IPS DF 6.9 (cell line): ENCODE measurements at regions not wholly inside any gene's neighbourhood (a gene's known extent, or its start where the extent isn't known, plus 50 kb on each side); places are given as distances from the start of the nearest gene placed in this dataset.

Source experiments
- DNase-seq: peaks from one replicate; pipeline ENCODE4 v3.0.0-alpha.2; 2013; ENCODE audit warnings: low read depth, low spot score
- H3K27ac ChIP-seq: one replicate; pipeline ENCODE4 v1.5.1; 2013; ENCODE audit warnings: low read length, control low read depth
- H3K27me3 ChIP-seq: 2 replicates; pipeline ENCODE4 v1.6.1; 2013; ENCODE audit warnings: mild to moderate bottlenecking, low read length; ENCODE audit not compliant: control insufficient read depth, insufficient read depth
- H3K36me3 ChIP-seq: 2 replicates; pipeline ENCODE4 v1.6.1; 2013; ENCODE audit warnings: low read length; ENCODE audit not compliant: control insufficient read depth, insufficient read depth
- H3K4me1 ChIP-seq: 2 replicates; pipeline ENCODE4 v1.6.1; 2013; ENCODE audit warnings: low read length; ENCODE audit not compliant: control insufficient read depth, insufficient read depth
- H3K4me3 ChIP-seq: 2 replicates; pipeline ENCODE4 v1.5.1; 2013; ENCODE audit warnings: mild to moderate bottlenecking, low read length
- H3K9me3 ChIP-seq: 2 replicates; pipeline ENCODE4 v1.6.1; 2013; ENCODE audit warnings: low read length, inconsistent platforms; ENCODE audit not compliant: control insufficient read depth, insufficient read depth
- whole genome bisulfite sequencing: extraction: QIAGEN DNeasy Blood & Tissue Kit; methylation state at CpG from one replicate; pipeline ENCODE4 v1.1.7; 2013; ENCODE audit warnings: mixed read lengths, missing lambda C conversion rate; ENCODE audit not compliant: insufficient read length, insufficient coverage; 5-methylcytosine and 5-hydroxymethylcytosine counted together

- no peaks in the 10 kb centered on the region for H3K27me3 ChIP-seq
- no peaks in the 10 kb centered on the region for H3K9me3 ChIP-seq
- no peak overlapping the region for H3K4me3 ChIP-seq
- no CpG with 5 or more reads among the region's 3 CpGs for WGBS
- DNase-seq: no peak
- no peaks in the 10 kb centered on the region for H3K36me3 ChIP-seq
- no peaks in the 10 kb centered on the region for H3K4me1 ChIP-seq
- H3K27ac ChIP-seq: no peak overlapping the region
Measured at GRCh38 chr5:6256901-6257300, 121.4 kb downstream of the MED10 start.

- H3K27ac ChIP-seq: no peak overlapping the region
- H3K9me3 ChIP-seq: no peaks in the 10 kb centered on the region
- H3K36me3 ChIP-seq: no peaks in the 10 kb centered on the region
- no CpG with 5 or more reads among the region's 2 CpGs for WGBS
- H3K4me3 ChIP-seq: no peak overlapping the region
- no peaks in the 10 kb centered on the region for H3K27me3 ChIP-seq
- H3K4me1 ChIP-seq: no peaks in the 10 kb centered on the region
- DNase-seq: no peak
Measured at GRCh38 chr5:6255956-6256355, 122.4 kb downstream of the MED10 start.

- Histone ChIP-seq H3K4me3 (no peak overlapping the region), H3K4me1 (no peaks in the 10 kb centered on the region), H3K36me3 (no peaks in the 10 kb centered on the region), H3K27ac (no peak overlapping the region), H3K27me3 (no peaks in the 10 kb centered on the region), H3K9me3 (no peaks in the 10 kb centered on the region)
- DNase-seq: no peak
- no CpG with 5 or more reads among the region's 3 CpGs for WGBS
Measured at GRCh38 chr5:6253846-6254245, 124.5 kb downstream of the MED10 start.

- no peaks in the 10 kb centered on the region for H3K27me3 ChIP-seq
- WGBS: no CpG with 5 or more reads among the region's 5 CpGs
- no peak overlapping the region for H3K4me3 ChIP-seq
- H3K27ac ChIP-seq: no peak overlapping the region
- H3K4me1 ChIP-seq: no peaks in the 10 kb centered on the region
- no peaks in the 10 kb centered on the region for H3K9me3 ChIP-seq
- no peak for DNase-seq
- H3K36me3 ChIP-seq: no peaks in the 10 kb centered on the region
Measured at GRCh38 chr5:6253281-6253680, 125.1 kb downstream of the MED10 start.

- Histone ChIP-seq H3K27me3 (no peaks in the 10 kb centered on the region), H3K4me3 (no peak overlapping the region), H3K9me3 (no peaks in the 10 kb centered on the region), H3K27ac (no peak overlapping the region), H3K4me1 (no peaks in the 10 kb centered on the region), H3K36me3 (no peaks in the 10 kb centered on the region)
- WGBS: no CpG with 5 or more reads among the region's 6 CpGs
- DNase-seq: no peak
Measured at GRCh38 chr5:6252581-6252980, 125.8 kb downstream of the MED10 start.

GRCh38 chr5:6251565-6252102, 126.7 kb downstream of the MED10 start:
- H3K27ac ChIP-seq: no peak overlapping the region
- DNase-seq: no peak
- no peaks in the 10 kb centered on the region for H3K27me3 ChIP-seq
- H3K4me3 ChIP-seq: no peak overlapping the region
- WGBS: no CpG with 5 or more reads among the region's 7 CpGs
- H3K36me3 ChIP-seq: no peaks in the 10 kb centered on the region
- no peaks in the 10 kb centered on the region for H3K9me3 ChIP-seq
- H3K4me1 ChIP-seq: no peaks in the 10 kb centered on the region

- WGBS: no CpG with 5 or more reads among the region's 7 CpGs
- H3K4me3 ChIP-seq: no peak overlapping the region
- H3K4me1 ChIP-seq: 0 out of 2 replicates have a peak, but pooled peaks cover 1% of the 10 kb centered on the region
- H3K27ac ChIP-seq: no peak overlapping the region
- H3K36me3 ChIP-seq: no peaks in the 10 kb centered on the region
- no peaks in the 10 kb centered on the region for H3K27me3 ChIP-seq
- DNase-seq: no peak
- H3K9me3 ChIP-seq: no peaks in the 10 kb centered on the region
Measured at GRCh38 chr5:6250121-6250520, 128.2 kb downstream of the MED10 start.

GRCh38 chr5:6248132-6248531, 130.2 kb downstream of the MED10 start:
- H3K4me1 ChIP-seq: 0 out of 2 replicates have a peak, but pooled peaks cover 1% of the 10 kb centered on the region
- no CpG with 5 or more reads among the region's 5 CpGs for WGBS

GRCh38 chr5:6246820-6247437, 131.4 kb downstream of the MED10 start:
- no CpG with 5 or more reads among the region's 4 CpGs for WGBS
- 0 out of 2 replicates have a peak, but pooled peaks cover 1% of the 10 kb centered on the region for H3K4me1 ChIP-seq

More at GRCh38 chr5:6248132-6248531, 130.2 kb downstream of the MED10 start:
- Histone ChIP-seq H3K4me3 (no peak overlapping the region), H3K36me3 (no peaks in the 10 kb centered on the region), H3K27me3 (no peaks in the 10 kb centered on the region), H3K27ac (no peak overlapping the region), H3K9me3 (no peaks in the 10 kb centered on the region)
- DNase-seq: no peak

GRCh38 chr5:6244339-6244714, 134.0 kb downstream of the MED10 start:
- Histone ChIP-seq H3K4me1 (0 out of 2 replicates have a peak, but pooled peaks cover 1% of the 10 kb centered on the region), H3K27ac (no peak overlapping the region), H3K36me3 (no peaks in the 10 kb centered on the region), H3K27me3 (no peaks in the 10 kb centered on the region), H3K9me3 (no peaks in the 10 kb centered on the region), H3K4me3 (no peak overlapping the region)
- no peak for DNase-seq
- no CpG with 5 or more reads among the region's 2 CpGs for WGBS

More at GRCh38 chr5:6246820-6247437, 131.4 kb downstream of the MED10 start:
- Histone ChIP-seq H3K9me3 (no peaks in the 10 kb centered on the region), H3K4me3 (no peak overlapping the region), H3K27me3 (no peaks in the 10 kb centered on the region), H3K27ac (no peak overlapping the region), H3K36me3 (no peaks in the 10 kb centered on the region)
- no peak for DNase-seq
